GM12878 (cell line): ENCODE measurements at regions not wholly inside any gene's neighbourhood (a gene's known extent, or its start where the extent isn't known, plus 50 kb on each side); places are given as distances from the start of the nearest gene placed in this dataset.

ENCODE experiments used
- ATAC-seq: fragments of 200-7000 bp; cut with Tn5 transposase; 3 replicates; pipeline ENCODE4 v1.9.1; 2020; ENCODE audit warnings: mild to moderate bottlenecking, moderate library complexity
- BruUV-seq: library from RNA; stranded (reverse); fragments of 400-500 nt; replicated peaks from 2 replicates; lab custom pipeline; 2021; lab: Mats Ljungman, UMichigan
- CTCF ChIA-PET: fragments of 300-600 bp; sonication (Branson Sonifier 250); formaldehyde crosslinking; extraction: SDS; loops from one replicate; lab custom pipeline; 2021; ENCODE audit warnings: inconsistent platforms; lab: Yijun Ruan, JAX
- POLR2A ChIA-PET: fragments of 350-600 bp; formaldehyde crosslinking; extraction: SDS; loops from one replicate; lab custom pipeline; 2021; ENCODE audit warnings: inconsistent platforms; lab: Charles Lee
- RAD21 ChIA-PET: fragments of 300-600 bp; sonication (Branson Sonifier 250); formaldehyde crosslinking; loops from one replicate; lab custom pipeline; 2023; ENCODE audit warnings: antibody characterized with exemption; ENCODE audit not compliant: unreplicated experiment; lab: Charles Lee
- SMC1A ChIA-PET: fragments of 300-600 bp; sonication (Branson Sonifier 250); formaldehyde crosslinking; loops from one replicate; lab custom pipeline; 2023; ENCODE audit not compliant: unreplicated experiment, uncharacterized antibody; lab: Charles Lee
- DNase-seq: peaks from one replicate; pipeline ENCODE4 v3.0.0-alpha.2; 2011; ENCODE audit warnings: low read depth, low spot score
- FAIRE-seq: peaks from 3 replicates; lab custom pipeline; 2011; peaks lifted over from hg19 to GRCh38; lab: Jason Lieb, UNC
- H2AFZ ChIP-seq: 2 replicates; pipeline ENCODE4 v1.6.0; 2011; ENCODE audit warnings: low read depth, low read length, control low read depth; ENCODE audit not compliant: control insufficient read depth
- H3K27ac ChIP-seq: 2 replicates; pipeline ENCODE4 v1.5.1; 2011; ENCODE audit warnings: control low read depth; ENCODE audit not compliant: control insufficient read depth, insufficient read depth
- H3K27me3 ChIP-seq, 2 experiments: replicated peaks in 1 of 2; 2 replicates each; pipeline versions ENCODE4 v1.6.0 to v1.6.1; 2011; ENCODE audit warnings: low read length in 1 of 2; ENCODE audit not compliant: control insufficient read depth in 2 of 2, insufficient read depth in 2 of 2
- H3K36me3 ChIP-seq, 2 experiments: 2 replicates each; pipeline ENCODE4 v1.5.1; 2011; ENCODE audit warnings: low read length in 1 of 2; ENCODE audit not compliant: control insufficient read depth in 2 of 2, insufficient read depth in 2 of 2
- H3K4me1 ChIP-seq: 2 replicates; pipeline ENCODE4 v1.6.1; 2011; ENCODE audit warnings: mild to moderate bottlenecking, low read length, moderate library complexity, mixed read lengths; ENCODE audit not compliant: control insufficient read depth, insufficient read depth
- H3K4me2 ChIP-seq: 2 replicates; pipeline ENCODE4 v1.6.0; 2011; ENCODE audit warnings: control low read depth; ENCODE audit not compliant: control insufficient read depth, insufficient read depth
- H3K4me3 ChIP-seq: fragments of 200-600 bp; sonication (generic); 2 replicates; pipeline ENCODE4 v1.5.1; 2016
- H3K79me2 ChIP-seq: 2 replicates; pipeline ENCODE4 v1.6.0; 2011; ENCODE audit warnings: low read length; ENCODE audit not compliant: control insufficient read depth, insufficient read depth
- H3K9ac ChIP-seq: 2 replicates; pipeline ENCODE4 v1.8.0; 2011; ENCODE audit warnings: low read length, control low read depth, mixed read lengths; ENCODE audit not compliant: control insufficient read depth, insufficient read depth
- H3K9me3 ChIP-seq: replicated peaks from 3 replicates; pipeline ENCODE4 v1.5.1; 2011; ENCODE audit warnings: mild to moderate bottlenecking, low read length; ENCODE audit not compliant: control insufficient read depth, insufficient read depth
- H4K20me1 ChIP-seq: 2 replicates; pipeline ENCODE4 v1.6.0; 2011; ENCODE audit not compliant: control insufficient read depth, insufficient read depth
- CHD1 ChIP-seq: IDR thresholded peaks from 2 replicates; pipeline ENCODE4 v1.6.1; 2012; ENCODE audit warnings: low read depth, low read length, improper control_type of control experiment
- CREM ChIP-seq: IDR thresholded peaks from 2 replicates; pipeline ENCODE4 v1.6.1; 2014; ENCODE audit warnings: antibody characterized with exemption, low read depth
- EGR1 ChIP-seq, 2 experiments: IDR thresholded peaks; 1 replicate in 1 of 2; 2 replicates in 1 of 2; pipeline ENCODE4 v1.6.1; 2011 to 2012; ENCODE audit warnings: low read depth in 2 of 2, low read length in 2 of 2, borderline replicate concordance in 1 of 2, mild to moderate bottlenecking in 1 of 2, moderate library complexity in 1 of 2
- HSF1 ChIP-seq: fragments of 150-350 bp; IDR thresholded peaks from 2 replicates; pipeline ENCODE4 v1.6.1; 2014; ENCODE audit warnings: mild to moderate bottlenecking, low read depth, low read length
- IRF4 ChIP-seq: IDR thresholded peaks from 2 replicates; pipeline ENCODE4 v1.6.1; 2011; ENCODE audit warnings: low read depth, low read length
- KDM1A ChIP-seq: fragments of 200-600 bp; sonication (generic); IDR thresholded peaks from 2 replicates; pipeline ENCODE4 v1.6.1; 2016; ENCODE audit warnings: borderline replicate concordance
- POLR2AphosphoS2 ChIP-seq: IDR thresholded peaks from 2 replicates; pipeline ENCODE4 v1.6.1; 2011; ENCODE audit warnings: low read depth, mild to moderate bottlenecking, low read length, improper control_type of control experiment, moderate library complexity
- POU2F2 ChIP-seq: IDR thresholded peaks from 3 replicates; pipeline ENCODE4 v1.6.1; 2011; ENCODE audit warnings: low read depth, mild to moderate bottlenecking, low read length, borderline replicate concordance
- STAT1 ChIP-seq: fragments of 450-650 bp; conservative IDR thresholded peaks from 2 replicates; pipeline ENCODE4 v1.6.1; 2014; ENCODE audit warnings: antibody characterized with exemption, mild to moderate bottlenecking
- USF1 ChIP-seq: IDR thresholded peaks from 2 replicates; pipeline ENCODE4 v1.6.1; 2011; ENCODE audit warnings: borderline replicate concordance, low read depth, mild to moderate bottlenecking, moderate library complexity, mixed read lengths, low read length; ENCODE audit not compliant: insufficient read depth; ENCODE audit errors: extremely low read length
- YY1 ChIP-seq: IDR thresholded peaks from 2 replicates; pipeline ENCODE4 v1.6.1; 2011; ENCODE audit warnings: low read depth, mild to moderate bottlenecking, low read length
- ZNF274 ChIP-seq: IDR thresholded peaks from one replicate; pipeline ENCODE4 v1.8.0; 2011; ENCODE audit not compliant: insufficient read length, insufficient read depth
- WGBS: methylation state at CpG from one replicate; pipeline ENCODE4 v1.1.6; 2016; ENCODE audit warnings: low lambda C conversion rate; ENCODE audit not compliant: insufficient replicate concordance, insufficient coverage; ENCODE audit errors: missing lambda C conversion rate; 5-methylcytosine and 5-hydroxymethylcytosine counted together
- in situ Hi-C: fragments of 300-500 bp; cut with MboI; formaldehyde crosslinking; loops from 9 replicates; pipeline ENCODE4 v1.14.3; 2018; ENCODE audit warnings: mixed read lengths
- intact Hi-C: fragments of 100-400 bp; cut with micrococcal nuclease; formaldehyde crosslinking; loops from one replicate; pipeline ENCODE4 v1.14.2; 2022; ENCODE audit not compliant: unreplicated experiment
- TF ChIP-seq, protein P1 (sequence below): fragments of 450-650 bp; IDR thresholded peaks from 2 replicates; pipeline ENCODE4 v1.6.1; 2017; ENCODE audit warnings: mild to moderate bottlenecking
- TF ChIP-seq, protein P2 (sequence below): IDR thresholded peaks from 2 replicates; pipeline ENCODE4 v1.6.1; 2012; ENCODE audit warnings: low read depth, low read length, improper control_type of control experiment

DNA sequence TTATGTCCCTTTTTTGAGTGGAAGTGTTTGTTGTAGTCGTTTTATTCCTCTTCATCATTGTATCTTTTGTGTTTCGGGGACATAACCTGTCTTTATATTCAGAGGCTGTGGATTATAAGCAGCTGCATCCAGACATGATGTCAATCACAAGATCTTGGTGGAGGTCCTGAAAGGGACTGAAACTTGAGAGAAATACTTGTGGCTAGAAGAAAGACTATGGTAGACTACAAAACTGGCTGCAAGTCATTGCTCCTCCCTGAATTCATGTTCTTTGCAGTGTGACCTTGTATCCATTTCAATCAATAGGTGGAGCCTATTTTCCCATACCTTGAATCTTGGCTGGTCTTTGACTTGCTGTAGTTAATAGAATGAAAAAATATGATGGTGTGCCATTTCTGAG is 442.4 kb upstream of the PLXNA2 start:
- WGBS = 0% methylated on average over 2 of the region's 2 CpGs
- H3K27me3 ChIP-seq = no peaks in the 10 kb centered on the region
- SMC1A ChIA-PET = no interaction called here
- no peaks in the 10 kb centered on the region for H3K36me3 ChIP-seq
- RAD21 ChIA-PET = no interaction called here
- H3K4me1 ChIP-seq = no peaks in the 10 kb centered on the region
- no peak overlapping the region for H3K27ac ChIP-seq
- CTCF ChIA-PET = no interaction called here
- no peak overlapping the region for H3K4me2 ChIP-seq
- no peak overlapping the region for H3K9ac ChIP-seq
- no peaks in the 10 kb centered on the region for H3K9me3 ChIP-seq
- in situ Hi-C loops (no loop called here), intact Hi-C loops (no loop called here)
- no peaks in the 10 kb centered on the region for H3K79me2 ChIP-seq
- no peaks in the 10 kb centered on the region for H4K20me1 ChIP-seq
- no TSS peak for BruUV-seq
- H2AFZ ChIP-seq = no peak overlapping the region
- H3K4me3 ChIP-seq = no peak overlapping the region
- FAIRE-seq = no peak
- ATAC-seq = no peak
- POLR2A ChIA-PET = no interaction called here
- DNase-seq = no peak
- no peak for TF ChIP-seq USF1
- no peak for TF ChIP-seq POLR2AphosphoS2
- TF ChIP-seq CHD1 = no peak
- TF ChIP-seq STAT1 = no peak
- TF ChIP-seq ZNF274 = no peak
- no peak for TF ChIP-seq EGR1 (IDR thresholded peaks at IDR 0.05; ENCODE audit: borderline replicate concordance in 1 of 2, low read depth in 2 of 2, low read length in 2 of 2)
- TF ChIP-seq, protein P1, sequence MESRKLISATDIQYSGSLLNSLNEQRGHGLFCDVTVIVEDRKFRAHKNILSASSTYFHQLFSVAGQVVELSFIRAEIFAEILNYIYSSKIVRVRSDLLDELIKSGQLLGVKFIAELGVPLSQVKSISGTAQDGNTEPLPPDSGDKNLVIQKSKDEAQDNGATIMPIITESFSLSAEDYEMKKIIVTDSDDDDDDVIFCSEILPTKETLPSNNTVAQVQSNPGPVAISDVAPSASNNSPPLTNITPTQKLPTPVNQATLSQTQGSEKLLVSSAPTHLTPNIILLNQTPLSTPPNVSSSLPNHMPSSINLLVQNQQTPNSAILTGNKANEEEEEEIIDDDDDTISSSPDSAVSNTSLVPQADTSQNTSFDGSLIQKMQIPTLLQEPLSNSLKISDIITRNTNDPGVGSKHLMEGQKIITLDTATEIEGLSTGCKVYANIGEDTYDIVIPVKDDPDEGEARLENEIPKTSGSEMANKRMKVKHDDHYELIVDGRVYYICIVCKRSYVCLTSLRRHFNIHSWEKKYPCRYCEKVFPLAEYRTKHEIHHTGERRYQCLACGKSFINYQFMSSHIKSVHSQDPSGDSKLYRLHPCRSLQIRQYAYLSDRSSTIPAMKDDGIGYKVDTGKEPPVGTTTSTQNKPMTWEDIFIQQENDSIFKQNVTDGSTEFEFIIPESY = no peak
- TF ChIP-seq POU2F2 = no peak
- TF ChIP-seq YY1 = no peak
- TF ChIP-seq IRF4 = no peak
- no peak for TF ChIP-seq HSF1
- TF ChIP-seq, protein P2, sequence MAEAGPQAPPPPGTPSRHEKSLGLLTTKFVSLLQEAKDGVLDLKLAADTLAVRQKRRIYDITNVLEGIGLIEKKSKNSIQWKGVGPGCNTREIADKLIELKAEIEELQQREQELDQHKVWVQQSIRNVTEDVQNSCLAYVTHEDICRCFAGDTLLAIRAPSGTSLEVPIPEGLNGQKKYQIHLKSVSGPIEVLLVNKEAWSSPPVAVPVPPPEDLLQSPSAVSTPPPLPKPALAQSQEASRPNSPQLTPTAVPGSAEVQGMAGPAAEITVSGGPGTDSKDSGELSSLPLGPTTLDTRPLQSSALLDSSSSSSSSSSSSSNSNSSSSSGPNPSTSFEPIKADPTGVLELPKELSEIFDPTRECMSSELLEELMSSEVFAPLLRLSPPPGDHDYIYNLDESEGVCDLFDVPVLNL = no peak
- TF ChIP-seq CREM = no peak
- no peak for TF ChIP-seq KDM1A
